H1 (cell line): ENCODE measurements at regions not wholly inside any gene's neighbourhood (a gene's known extent, or its start where the extent isn't known, plus 50 kb on each side); places are given as distances from the start of the nearest gene placed in this dataset.
"Not testable (repeated sequence)": the region's sequence is repeated elsewhere in the genome, so short reads cannot be mapped to it uniquely, and the experiment has no call there.

Experiments used
- CTCF ChIA-PET: fragments of 300-600 bp; sonication (Branson Sonifier 250); formaldehyde crosslinking; loops from one replicate; lab custom pipeline; 2021; ENCODE audit not compliant: partially characterized antibody; lab: Charles Lee
- POLR2A ChIA-PET: fragments of 300-600 bp; sonication (Branson Sonifier 250); formaldehyde crosslinking; loops from one replicate; lab custom pipeline; 2021; ENCODE audit warnings: inconsistent platforms; ENCODE audit not compliant: partially characterized antibody; lab: Charles Lee
- DNase-seq, 2 experiments: peaks; one replicate each; pipeline versions ENCODE4 v3.0.0 to v3.0.0-alpha.2; 2010 to 2022; ENCODE audit warnings: low spot score in 2 of 2, low read depth in 1 of 2, mixed read lengths in 1 of 2
- FAIRE-seq: peaks from 2 replicates; lab custom pipeline; 2011; peaks lifted over from hg19 to GRCh38; lab: Jason Lieb, UNC
- H2AFZ ChIP-seq: 2 replicates; pipeline ENCODE4 v1.8.1; 2012; ENCODE audit warnings: low read length, inconsistent platforms
- H2AK5ac ChIP-seq: 2 replicates; pipeline ENCODE4 v1.6.1; 2013; ENCODE audit warnings: low read depth, low read length
- H2BK120ac ChIP-seq: replicated peaks from 2 replicates; pipeline ENCODE3; 2013; ENCODE audit warnings: low read depth, low read length, inconsistent platforms
- H2BK12ac ChIP-seq: 2 replicates; pipeline ENCODE4 v1.6.1; 2013; ENCODE audit warnings: low read depth, low read length
- H2BK15ac ChIP-seq: 2 replicates; pipeline ENCODE4 v1.6.1; 2013; ENCODE audit warnings: low read length
- H2BK20ac ChIP-seq: 2 replicates; pipeline ENCODE4 v1.6.1; 2013; ENCODE audit warnings: low read length
- H2BK5ac ChIP-seq: 2 replicates; pipeline ENCODE4 v1.6.1; 2013; ENCODE audit warnings: low read depth, low read length
- H3K14ac ChIP-seq: 2 replicates; pipeline ENCODE4 v1.6.1; 2013; ENCODE audit warnings: inconsistent platforms; ENCODE audit not compliant: insufficient read length
- H3K18ac ChIP-seq: 2 replicates; pipeline ENCODE4 v1.6.1; 2013; ENCODE audit warnings: low read length; ENCODE audit errors: extremely low read depth
- H3K23ac ChIP-seq: 2 replicates; pipeline ENCODE4 v1.6.1; 2013; ENCODE audit warnings: inconsistent platforms; ENCODE audit not compliant: insufficient read length
- H3K23me2 ChIP-seq: 2 replicates; pipeline ENCODE4 v1.6.1; 2013; ENCODE audit warnings: low read depth, low read length
- H3K27ac ChIP-seq: 2 replicates; pipeline ENCODE4 v1.6.1; 2011; ENCODE audit warnings: low read depth, low read length, inconsistent platforms
- H3K27me3 ChIP-seq, 4 experiments: replicated peaks in 1 of 4; 1 replicate in 1 of 4; 2 replicates in 3 of 4; pipeline versions ENCODE4 v1.6.1 to v1.8.1; 2011 to 2013; ENCODE audit warnings: low read length in 3 of 4, mild to moderate bottlenecking in 3 of 4, inconsistent platforms in 2 of 4, mixed read lengths in 2 of 4, moderate library complexity in 1 of 4; ENCODE audit not compliant: control insufficient read depth in 3 of 4, insufficient read depth in 3 of 4; ENCODE audit errors: extremely low read depth in 1 of 4
- H3K36me3 ChIP-seq, 4 experiments: 2 replicates each; pipeline versions ENCODE4 v1.6.1 to v1.8.1; 2011 to 2013; ENCODE audit warnings: mild to moderate bottlenecking in 4 of 4, low read length in 3 of 4, moderate library complexity in 2 of 4, control low read depth in 1 of 4, inconsistent platforms in 1 of 4; ENCODE audit not compliant: insufficient read depth in 4 of 4, control insufficient read depth in 2 of 4
- H3K4ac ChIP-seq: replicated peaks from 2 replicates; pipeline ENCODE3; 2013; ENCODE audit warnings: low read length, low read depth, mixed read lengths, inconsistent platforms; ENCODE audit not compliant: insufficient read length
- H3K4me1 ChIP-seq, 4 experiments: replicated peaks in 1 of 4; 1 replicate in 1 of 4; 2 replicates in 3 of 4; pipeline versions ENCODE4 v1.6.1 to v1.8.1; 2011 to 2013; ENCODE audit warnings: low read length in 3 of 4, inconsistent platforms in 2 of 4, mixed read lengths in 1 of 4; ENCODE audit not compliant: insufficient read depth in 4 of 4, control insufficient read depth in 3 of 4
- H3K4me2 ChIP-seq, 2 experiments: 2 replicates each; pipeline versions ENCODE4 v1.6.1 to v1.8.1; 2011 to 2013; ENCODE audit warnings: low read depth in 2 of 2, low read length in 2 of 2, control low read depth in 1 of 2, inconsistent platforms in 1 of 2, mild to moderate bottlenecking in 1 of 2; ENCODE audit not compliant: insufficient read depth in 1 of 2
- H3K4me3 ChIP-seq, 4 experiments: fragments of 200-600, 300-600 bp in 1 of 4; sonication (generic), shearing (Covaris generic), sonication (Bioruptor Twin) in 1 of 4; 2 replicates each; pipeline versions ENCODE4 v1.5.1 to v1.8.1; 2011 to 2016; ENCODE audit warnings: low read length in 4 of 4, low read depth in 3 of 4, control low read depth in 2 of 4, inconsistent platforms in 2 of 4, mild to moderate bottlenecking in 2 of 4, mixed read lengths in 1 of 4, moderate library complexity in 1 of 4; ENCODE audit not compliant: insufficient read depth in 2 of 4; ENCODE audit errors: extremely low read depth in 1 of 4
- H3K56ac ChIP-seq: replicated peaks from 2 replicates; pipeline ENCODE3; 2013; ENCODE audit warnings: low read depth, mild to moderate bottlenecking, mixed read lengths, low read length, inconsistent platforms; ENCODE audit not compliant: insufficient read length
- H3K79me1 ChIP-seq: 2 replicates; pipeline ENCODE4 v1.6.1; 2013; ENCODE audit warnings: low read depth, low read length, control low read depth
- H3K79me2 ChIP-seq, 2 experiments: 2 replicates each; pipeline versions ENCODE4 v1.6.1 to v1.8.1; 2012 to 2013; ENCODE audit warnings: low read length in 2 of 2, mild to moderate bottlenecking in 2 of 2, inconsistent platforms in 1 of 2; ENCODE audit not compliant: insufficient read depth in 2 of 2, control insufficient read depth in 1 of 2
- H3K9ac ChIP-seq, 4 experiments: replicated peaks in 1 of 4; 1 replicate in 1 of 4; 2 replicates in 3 of 4; pipeline versions ENCODE4 v1.6.1 to v1.8.1; 2011 to 2013; ENCODE audit warnings: low read depth in 3 of 4, low read length in 3 of 4, control low read depth in 2 of 4, mild to moderate bottlenecking in 2 of 4, moderate library complexity in 2 of 4, inconsistent platforms in 1 of 4; ENCODE audit errors: extremely low read depth in 1 of 4
- H3K9me3 ChIP-seq, 2 experiments: 2 replicates each; pipeline versions ENCODE4 v1.6.1 to v1.8.1; 2012 to 2013; ENCODE audit warnings: mild to moderate bottlenecking in 2 of 2, moderate library complexity in 2 of 2, control low read depth in 1 of 2, inconsistent platforms in 1 of 2, low read depth in 1 of 2, low read length in 1 of 2, mixed read lengths in 1 of 2; ENCODE audit not compliant: insufficient read depth in 2 of 2
- H4K20me1 ChIP-seq, 2 experiments: replicated peaks in 1 of 2; 2 replicates each; pipeline versions ENCODE3 to v1.8.1; 2011 to 2013; ENCODE audit warnings: inconsistent platforms in 2 of 2, low read length in 2 of 2, mild to moderate bottlenecking in 1 of 2; ENCODE audit not compliant: insufficient read depth in 2 of 2, control insufficient read depth in 1 of 2
- H4K5ac ChIP-seq: 2 replicates; pipeline ENCODE4 v1.6.1; 2013; ENCODE audit warnings: low read length, low read depth, mixed read lengths, inconsistent platforms; ENCODE audit not compliant: insufficient read length
- H4K8ac ChIP-seq: 2 replicates; pipeline ENCODE4 v1.8.0; 2013; ENCODE audit warnings: mild to moderate bottlenecking, moderate library complexity, low read length, inconsistent platforms; ENCODE audit not compliant: insufficient read depth; ENCODE audit errors: extremely low read depth
- H4K91ac ChIP-seq: replicated peaks from 2 replicates; pipeline ENCODE3; 2013; ENCODE audit warnings: low read length, mixed read lengths, inconsistent platforms; ENCODE audit not compliant: insufficient read length
- WGBS, 2 experiments: shearing (Covaris generic) in 1 of 2; methylation state at CpG; one replicate each; pipeline versions ENCODE4 v1.1.6 to v1.1.7; 2013 to 2015; ENCODE audit warnings: low lambda C conversion rate in 2 of 2, mixed read lengths in 2 of 2, inconsistent platforms in 1 of 2, low coverage in 1 of 2, missing lambda C conversion rate in 1 of 2; ENCODE audit not compliant: insufficient replicate concordance in 2 of 2, insufficient coverage in 1 of 2, insufficient read length in 1 of 2; ENCODE audit errors: extremely low coverage in 1 of 2, missing lambda C conversion rate in 1 of 2; 5-methylcytosine and 5-hydroxymethylcytosine counted together

DNA sequence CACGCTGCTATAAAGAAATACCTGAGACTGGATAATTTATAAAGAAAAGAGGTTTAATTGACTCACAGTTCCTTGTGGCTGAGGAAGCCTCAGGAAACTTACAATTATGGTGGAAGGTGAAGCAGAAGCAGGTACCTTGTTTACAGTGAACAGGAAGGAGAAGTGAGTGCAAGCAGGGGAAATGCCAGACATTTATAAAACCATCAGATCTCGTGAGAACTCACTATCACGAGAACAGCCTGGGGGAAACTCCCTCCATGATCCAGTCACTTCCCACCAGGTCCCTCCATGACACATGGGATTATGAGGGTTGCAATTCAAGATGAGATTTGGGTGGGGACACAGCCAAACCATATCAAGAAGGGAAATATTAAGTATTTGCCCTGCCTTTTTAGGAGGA is 305.8 kb downstream of the REEP3 start:
- H3K9me3 ChIP-seq, POLR2A ChIA-PET: not testable (repeated sequence)
- 94% methylated on average over 3 of the region's 3 CpGs; no CpG with 5 or more reads in 1 of the 2 experiments for WGBS, 2 experiments

More for the DNA sequence above, 305.8 kb downstream of the REEP3 start:
- H3K79me2 ChIP-seq, FAIRE-seq, H2BK12ac ChIP-seq, H4K8ac ChIP-seq, H2AK5ac ChIP-seq, H2BK15ac ChIP-seq, H3K23me2 ChIP-seq, H3K27me3 ChIP-seq, H3K4me3 ChIP-seq, H2AFZ ChIP-seq, H3K14ac ChIP-seq, H3K27ac ChIP-seq, H3K23ac ChIP-seq, H2BK20ac ChIP-seq, H3K56ac ChIP-seq, H2BK120ac ChIP-seq, H3K79me1 ChIP-seq, H3K18ac ChIP-seq, H2BK5ac ChIP-seq, H3K9ac ChIP-seq, H3K4ac ChIP-seq, H3K4me1 ChIP-seq, H4K5ac ChIP-seq, H3K4me2 ChIP-seq, DNase-seq, H3K36me3 ChIP-seq, H4K20me1 ChIP-seq, H4K91ac ChIP-seq: not testable (repeated sequence)
- CTCF ChIA-PET: interaction anchor here (0.8 kb wide), 1 partner anchor 74 kb away, joined by 3 read pairs; no protein-coding TSS in a partner anchor
